ENCODE measurements at regions not wholly inside any gene's neighbourhood (a gene's known extent, or its start where the extent isn't known, plus 50 kb on each side); places are given as distances from the start of the nearest gene placed in this dataset.
"Not testable (repeated sequence)": the region's sequence is repeated elsewhere in the genome, so short reads cannot be mapped to it uniquely, and the experiment has no call there.

GRCh38 chr1:120519196-120519595 is 104.4 kb downstream of the NBPF8 start:
- not testable (repeated sequence) for TF ChIP-seq CTCF, EP300 (IDR thresholded peaks at IDR 0.05)

All from suprapubic skin (tissue), 3 donors.